ENCODE measurements at regions not wholly inside any gene's neighbourhood (a gene's known extent, or its start where the extent isn't known, plus 50 kb on each side); places are given as distances from the start of the nearest gene placed in this dataset.
A peak's percentile ranks its signal among the peaks of the same experiment; 100 is the strongest.

DNA sequence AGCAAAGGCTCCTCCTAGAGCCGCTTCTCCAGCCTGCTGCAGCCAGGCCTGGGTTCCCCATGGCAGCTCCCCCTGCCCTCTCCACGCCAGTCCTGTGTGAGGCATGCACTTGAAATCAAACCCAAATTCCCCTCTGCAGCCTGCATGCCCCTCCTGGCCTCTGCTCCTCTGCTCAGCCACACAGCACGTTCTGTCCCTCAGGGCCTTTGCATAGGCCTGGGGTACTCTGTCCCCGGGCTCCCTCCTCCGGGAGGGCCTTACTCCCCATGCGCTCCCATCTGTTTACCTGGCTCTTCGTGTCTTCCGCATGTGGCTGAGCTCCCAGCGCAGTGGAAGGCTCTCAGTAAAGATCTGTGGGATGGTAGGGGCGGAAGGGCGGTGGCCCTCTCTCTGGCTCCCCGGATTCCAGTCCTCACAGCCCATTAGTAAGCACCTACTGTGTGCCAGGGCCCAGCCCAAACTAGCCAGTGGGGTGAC lies 203.5 kb upstream of the IER5L start:
- Histone ChIP-seq H3K36me3 (ENCODE audit: control insufficient read depth in 1 of 2, insufficient read depth in 2 of 2, low read depth in 1 of 2, low read length in 2 of 2) (no peaks in the 10 kb centered on the region), H2BK12ac (ENCODE audit: low read length in 2 of 2) (no peak overlapping the region), H3K79me1 (replicated peaks; ENCODE audit: low read length, poor library complexity, severe bottlenecking) (no peaks in the 10 kb centered on the region), H3K27me3 (ENCODE audit: control insufficient read depth in 1 of 2, insufficient read depth in 1 of 2, low read length in 2 of 2) (peaks cover 3 to 8% of the 10 kb centered on the region in 2 experiments), H3K18ac (ENCODE audit: low read depth in 1 of 2, low read length in 2 of 2) (no peak overlapping the region), H3K14ac (ENCODE audit: low read length in 2 of 2) (no peak overlapping the region), H3K4ac (ENCODE audit: low read depth in 1 of 2, low read length in 2 of 2) (no peak overlapping the region), H2BK120ac (ENCODE audit: low read depth, low read length) (no peak overlapping the region), H2BK15ac (ENCODE audit: low read depth, poor library complexity, severe bottlenecking) (no peak overlapping the region), H3K27ac (ENCODE audit: low read length, poor library complexity, severe bottlenecking) (no peak overlapping the region), H3K9me3 (ENCODE audit: control insufficient read depth, low read length) (no peaks in the 10 kb centered on the region), H3K4me1 (ENCODE audit: control insufficient read depth, insufficient read depth, low read depth, low read length) (peaks cover 11% of the 10 kb centered on the region), H2AK5ac (ENCODE audit: low read length, severe bottlenecking) (no peak overlapping the region), H2BK5ac (ENCODE audit: low read depth, low read length, poor library complexity, severe bottlenecking) (no peak overlapping the region), H3K23ac (ENCODE audit: low read length in 2 of 2) (no peak overlapping the region), H3K9ac (ENCODE audit: low read length) (no peak overlapping the region), H2AFZ (ENCODE audit: low read depth, low read length) (no peak overlapping the region), H3K4me3 (ENCODE audit: insufficient read depth in 1 of 2, low read depth in 1 of 2, low read length in 2 of 2) (no peak overlapping the region), H3K4me2 (ENCODE audit: low read length, poor library complexity, severe bottlenecking) (no peak overlapping the region), H4K91ac (ENCODE audit: low read length) (no peak overlapping the region), H4K8ac (ENCODE audit: low read length) (no peak overlapping the region)
- 89% methylated on average over 10 of the region's 12 CpGs for WGBS
- no peak for DNase-seq

DNA sequence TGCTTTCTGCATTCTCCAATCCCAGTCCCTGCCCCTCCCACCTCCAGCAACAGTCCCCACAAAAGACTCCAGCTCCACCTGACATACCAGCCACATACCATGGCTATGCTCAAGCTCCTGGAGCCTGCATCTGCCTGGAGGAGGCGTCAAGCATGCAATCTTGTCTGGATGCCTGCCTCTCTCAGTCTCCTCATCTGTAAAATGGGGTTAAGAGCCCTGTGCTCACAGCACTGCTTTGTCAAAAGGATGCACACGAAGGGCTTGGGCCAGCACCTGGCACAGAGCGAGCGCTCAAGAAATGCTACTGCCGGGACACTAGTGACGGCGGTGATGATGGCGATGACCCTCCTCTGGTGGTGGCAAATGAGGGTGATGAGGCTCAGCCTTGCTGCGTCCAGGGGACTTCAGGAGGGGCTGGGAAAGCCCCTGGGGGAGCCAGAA lies 202.9 kb upstream of the IER5L start:
- peaks cover 3 to 8% of the 10 kb centered on the region in 2 experiments for H3K27me3 ChIP-seq (ENCODE audit: control insufficient read depth in 1 of 2, insufficient read depth in 1 of 2, low read length in 2 of 2)
- H3K4me3 ChIP-seq (ENCODE audit: insufficient read depth in 1 of 2, low read depth in 1 of 2, low read length in 2 of 2), result no peak overlapping the region
- H3K79me1 ChIP-seq (replicated peaks; ENCODE audit: low read length, poor library complexity, severe bottlenecking), result no peaks in the 10 kb centered on the region
- H2AFZ ChIP-seq (ENCODE audit: low read depth, low read length), result no peak overlapping the region
- no peak overlapping the region for H4K8ac ChIP-seq (ENCODE audit: low read length)
- 93% methylated on average over 9 of the region's 9 CpGs for WGBS
- H2AK5ac ChIP-seq (ENCODE audit: low read length, severe bottlenecking), result no peak overlapping the region
- H2BK15ac ChIP-seq (ENCODE audit: low read depth, poor library complexity, severe bottlenecking), result no peak overlapping the region
- H2BK120ac ChIP-seq (ENCODE audit: low read depth, low read length), result no peak overlapping the region
- H3K9me3 ChIP-seq (ENCODE audit: control insufficient read depth, low read length), result no peaks in the 10 kb centered on the region
- H3K9ac ChIP-seq (ENCODE audit: low read length), result no peak overlapping the region
- peaks cover 11% of the 10 kb centered on the region for H3K4me1 ChIP-seq (ENCODE audit: control insufficient read depth, insufficient read depth, low read depth, low read length)
- no peak overlapping the region for H2BK12ac ChIP-seq (ENCODE audit: low read length in 2 of 2)
- no peaks in the 10 kb centered on the region for H3K36me3 ChIP-seq (ENCODE audit: control insufficient read depth in 1 of 2, insufficient read depth in 2 of 2, low read depth in 1 of 2, low read length in 2 of 2)
- H3K23ac ChIP-seq (ENCODE audit: low read length in 2 of 2), result no peak overlapping the region
- DNase-seq, result no peak
- no peak overlapping the region for H3K4ac ChIP-seq (ENCODE audit: low read depth in 1 of 2, low read length in 2 of 2)
- no peak overlapping the region for H3K14ac ChIP-seq (ENCODE audit: low read length in 2 of 2)
- H3K4me2 ChIP-seq (ENCODE audit: low read length, poor library complexity, severe bottlenecking), result no peak overlapping the region
- H3K18ac ChIP-seq (ENCODE audit: low read depth in 1 of 2, low read length in 2 of 2), result no peak overlapping the region
- no peak overlapping the region for H2BK5ac ChIP-seq (ENCODE audit: low read depth, low read length, poor library complexity, severe bottlenecking)
- H3K27ac ChIP-seq (ENCODE audit: low read length, poor library complexity, severe bottlenecking), result no peak overlapping the region
- H4K91ac ChIP-seq (ENCODE audit: low read length), result no peak overlapping the region

DNA sequence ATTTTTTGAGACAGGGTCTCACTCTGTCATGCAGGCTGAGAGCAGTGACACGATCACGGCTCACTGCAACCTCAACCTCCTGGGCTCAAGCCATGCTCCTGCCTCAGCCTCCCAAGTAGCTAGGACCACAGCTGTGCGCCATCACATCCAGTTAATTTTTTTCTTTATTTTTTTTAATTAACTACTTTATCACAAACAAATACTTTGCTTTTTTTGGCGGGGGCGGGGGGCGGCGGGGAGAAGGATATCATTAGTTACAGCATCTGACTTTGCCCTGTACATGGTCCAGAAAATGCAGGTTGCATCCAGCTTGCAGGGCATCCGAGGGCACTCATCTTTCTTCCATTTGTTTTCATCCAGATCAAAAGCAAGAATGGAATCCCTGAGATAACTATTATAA lies 201.8 kb upstream of the IER5L start:
- no peak overlapping the region for H2BK120ac ChIP-seq (ENCODE audit: low read depth, low read length)
- peaks cover 11% of the 10 kb centered on the region for H3K4me1 ChIP-seq (ENCODE audit: control insufficient read depth, insufficient read depth, low read depth, low read length)
- no peak overlapping the region for H4K8ac ChIP-seq (ENCODE audit: low read length)
- no peak overlapping the region for H2AFZ ChIP-seq (ENCODE audit: low read depth, low read length)
- H3K4me2 ChIP-seq (ENCODE audit: low read length, poor library complexity, severe bottlenecking), result no peak overlapping the region
- peaks cover 3 to 8% of the 10 kb centered on the region in 2 experiments for H3K27me3 ChIP-seq (ENCODE audit: control insufficient read depth in 1 of 2, insufficient read depth in 1 of 2, low read length in 2 of 2)
- H3K9ac ChIP-seq (ENCODE audit: low read length), result no peak overlapping the region
- H3K23ac ChIP-seq (ENCODE audit: low read length in 2 of 2), result no peak overlapping the region
- WGBS, result 93% methylated on average over 8 of the region's 8 CpGs
- no peaks in the 10 kb centered on the region for H3K36me3 ChIP-seq (ENCODE audit: control insufficient read depth in 1 of 2, insufficient read depth in 2 of 2, low read depth in 1 of 2, low read length in 2 of 2)
- no peaks in the 10 kb centered on the region for H3K79me1 ChIP-seq (replicated peaks; ENCODE audit: low read length, poor library complexity, severe bottlenecking)
- H2BK12ac ChIP-seq (ENCODE audit: low read length in 2 of 2), result no peak overlapping the region
- no peak overlapping the region for H3K27ac ChIP-seq (ENCODE audit: low read length, poor library complexity, severe bottlenecking)
- no peak overlapping the region for H2AK5ac ChIP-seq (ENCODE audit: low read length, severe bottlenecking)
- no peak overlapping the region for H3K4me3 ChIP-seq (ENCODE audit: insufficient read depth in 1 of 2, low read depth in 1 of 2, low read length in 2 of 2)
- H3K9me3 ChIP-seq (ENCODE audit: control insufficient read depth, low read length), result no peaks in the 10 kb centered on the region
- no peak overlapping the region for H4K91ac ChIP-seq (ENCODE audit: low read length)
- H2BK5ac ChIP-seq (ENCODE audit: low read depth, low read length, poor library complexity, severe bottlenecking), result no peak overlapping the region
- H3K4ac ChIP-seq (ENCODE audit: low read depth in 1 of 2, low read length in 2 of 2), result no peak overlapping the region
- DNase-seq, result no peak
- no peak overlapping the region for H3K14ac ChIP-seq (ENCODE audit: low read length in 2 of 2)
- no peak overlapping the region for H2BK15ac ChIP-seq (ENCODE audit: low read depth, poor library complexity, severe bottlenecking)
- no peak overlapping the region for H3K18ac ChIP-seq (ENCODE audit: low read depth in 1 of 2, low read length in 2 of 2)

DNA sequence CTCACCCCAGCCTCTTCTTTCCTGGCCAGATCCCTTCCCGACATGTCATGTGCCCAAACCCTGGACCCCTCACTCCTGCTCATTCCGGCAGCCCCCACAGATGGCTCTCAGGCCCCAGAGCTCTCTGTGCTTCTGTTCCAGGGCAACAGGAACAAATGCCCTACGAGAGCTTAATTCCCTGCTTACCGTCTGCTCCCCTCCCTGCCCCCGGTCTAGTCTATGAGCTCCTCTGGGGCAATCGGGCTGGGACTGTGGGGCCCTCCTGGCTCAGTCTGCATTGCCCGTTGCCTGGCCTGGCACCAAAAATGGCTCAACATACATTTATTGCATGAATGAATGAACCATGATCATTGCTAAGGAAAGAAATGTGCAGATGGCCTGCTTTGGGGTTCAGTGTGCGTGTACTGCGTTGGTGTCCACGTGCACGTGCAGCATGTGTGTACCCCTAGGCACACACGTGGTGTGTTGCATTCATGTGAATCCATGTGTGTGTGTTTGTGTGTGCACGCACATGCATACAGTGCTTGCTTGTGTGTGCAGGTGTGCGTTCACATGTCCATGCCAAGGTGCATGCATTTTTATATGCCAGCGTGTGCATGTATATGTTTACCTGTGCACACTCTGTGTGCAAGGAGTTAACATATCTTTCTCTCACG lies 201.2 kb upstream of the IER5L start:
- Histone ChIP-seq H2AFZ (ENCODE audit: low read depth, low read length) (no peak overlapping the region), H4K8ac (ENCODE audit: low read length) (no peak overlapping the region), H4K91ac (ENCODE audit: low read length) (peak overlapping the region; percentile 43), H2BK15ac (ENCODE audit: low read depth, poor library complexity, severe bottlenecking) (no peak overlapping the region), H3K9ac (ENCODE audit: low read length) (no peak overlapping the region), H3K18ac (ENCODE audit: low read depth in 1 of 2, low read length in 2 of 2) (no peak overlapping the region), H3K27me3 (ENCODE audit: control insufficient read depth in 1 of 2, insufficient read depth in 1 of 2, low read length in 2 of 2) (peaks cover 3 to 8% of the 10 kb centered on the region in 2 experiments), H3K23ac (ENCODE audit: low read length in 2 of 2) (no peak overlapping the region), H3K4me2 (ENCODE audit: low read length, poor library complexity, severe bottlenecking) (no peak overlapping the region), H2AK5ac (ENCODE audit: low read length, severe bottlenecking) (no peak overlapping the region), H3K4me1 (ENCODE audit: control insufficient read depth, insufficient read depth, low read depth, low read length) (peaks cover 11% of the 10 kb centered on the region), H2BK5ac (ENCODE audit: low read depth, low read length, poor library complexity, severe bottlenecking) (no peak overlapping the region), H3K27ac (ENCODE audit: low read length, poor library complexity, severe bottlenecking) (no peak overlapping the region), H3K9me3 (ENCODE audit: control insufficient read depth, low read length) (no peaks in the 10 kb centered on the region), H2BK120ac (ENCODE audit: low read depth, low read length) (no peak overlapping the region), H2BK12ac (ENCODE audit: low read length in 2 of 2) (no peak overlapping the region), H3K79me1 (replicated peaks; ENCODE audit: low read length, poor library complexity, severe bottlenecking) (no peaks in the 10 kb centered on the region), H3K36me3 (ENCODE audit: control insufficient read depth in 1 of 2, insufficient read depth in 2 of 2, low read depth in 1 of 2, low read length in 2 of 2) (no peaks in the 10 kb centered on the region), H3K14ac (ENCODE audit: low read length in 2 of 2) (peak overlapping the region in 1 of 2 experiments; percentile 82), H3K4me3 (ENCODE audit: insufficient read depth in 1 of 2, low read depth in 1 of 2, low read length in 2 of 2) (peak overlapping the region in 1 of 2 experiments; percentile 7), H3K4ac (ENCODE audit: low read depth in 1 of 2, low read length in 2 of 2) (no peak overlapping the region)
- no peak for DNase-seq
- WGBS, result 93% methylated on average over 16 of the region's 16 CpGs

Measured in mesenchymal stem cell (in vitro differentiated cells and primary cell).